Stimulated activated CD4-positive, alpha-beta T cell treated with anti-CD3 and anti-CD28 coated beads, TNF-alpha, amount 100 ng/mL, for 24 hours (primary cell): ENCODE measurements at regions not wholly inside any gene's neighbourhood (a gene's known extent, or its start where the extent isn't known, plus 50 kb on each side); places are given as distances from the start of the nearest gene placed in this dataset.
"Not testable (repeated sequence)": the region's sequence is repeated elsewhere in the genome, so short reads cannot be mapped to it uniquely, and the experiment has no call there.

ENCODE experiments used
- DNase-seq, 3 experiments: peaks; one replicate each; pipeline ENCODE4 v3.0.0-alpha.2; 2020; ENCODE audit warnings: low read depth in 3 of 3

GRCh38 chr12:60191676-60192359, 596.0 kb downstream of the SLC16A7 start:
- no peak for DNase-seq

GRCh38 chr12:60194678-60195077, 598.8 kb downstream of the SLC16A7 start:
- no peak for DNase-seq

- DNase-seq = no peak
These were observed 599.7 kb downstream of the SLC16A7 start for GRCh38 chr12:60195483-60195882.

GRCh38 chr12:60196366-60196765, 600.5 kb downstream of the SLC16A7 start:
- DNase-seq = no peak

GRCh38 chr12:60197589-60197988, 601.8 kb downstream of the SLC16A7 start:
- no peak for DNase-seq

GRCh38 chr12:60201891-60202290, 606.1 kb downstream of the SLC16A7 start:
- DNase-seq = no peak

GRCh38 chr12:60205500-60205899, 609.7 kb downstream of the SLC16A7 start:
- DNase-seq = no peak

GRCh38 chr12:60209521-60209920, 613.7 kb downstream of the SLC16A7 start:
- no peak for DNase-seq

- DNase-seq = no peak
These were observed 614.1 kb downstream of the SLC16A7 start for GRCh38 chr12:60209933-60210332.

- no peak for DNase-seq
These were observed 614.9 kb downstream of the SLC16A7 start for GRCh38 chr12:60210756-60211155.

GRCh38 chr12:60211244-60211643, 615.4 kb downstream of the SLC16A7 start:
- DNase-seq = no peak

- DNase-seq = no peak
These were observed 616.6 kb downstream of the SLC16A7 start for GRCh38 chr12:60212159-60213000.

GRCh38 chr12:60213272-60213671, 617.4 kb downstream of the SLC16A7 start:
- DNase-seq = not testable (repeated sequence)

- DNase-seq = no peak
These were observed 620.4 kb downstream of the SLC16A7 start for GRCh38 chr12:60216226-60216625.

- no peak for DNase-seq
These were observed 627.4 kb downstream of the SLC16A7 start for GRCh38 chr12:60223242-60223641.

GRCh38 chr12:60225216-60226000, 629.6 kb downstream of the SLC16A7 start:
- no peak for DNase-seq

GRCh38 chr12:60227916-60228315, 632.1 kb downstream of the SLC16A7 start:
- no peak for DNase-seq

- DNase-seq = no peak
These were observed 634.2 kb downstream of the SLC16A7 start for GRCh38 chr12:60230056-60230455.

GRCh38 chr12:60231303-60231702, 635.5 kb downstream of the SLC16A7 start:
- DNase-seq = no peak

- DNase-seq = no peak
These were observed 636.4 kb downstream of the SLC16A7 start for GRCh38 chr12:60231976-60232907.

- DNase-seq = not testable (repeated sequence)
These were observed 638.9 kb downstream of the SLC16A7 start for GRCh38 chr12:60234611-60235195.
